ENCODE measurements at regions not wholly inside any gene's neighbourhood (a gene's known extent, or its start where the extent isn't known, plus 50 kb on each side); places are given as distances from the start of the nearest gene placed in this dataset.

DNA sequence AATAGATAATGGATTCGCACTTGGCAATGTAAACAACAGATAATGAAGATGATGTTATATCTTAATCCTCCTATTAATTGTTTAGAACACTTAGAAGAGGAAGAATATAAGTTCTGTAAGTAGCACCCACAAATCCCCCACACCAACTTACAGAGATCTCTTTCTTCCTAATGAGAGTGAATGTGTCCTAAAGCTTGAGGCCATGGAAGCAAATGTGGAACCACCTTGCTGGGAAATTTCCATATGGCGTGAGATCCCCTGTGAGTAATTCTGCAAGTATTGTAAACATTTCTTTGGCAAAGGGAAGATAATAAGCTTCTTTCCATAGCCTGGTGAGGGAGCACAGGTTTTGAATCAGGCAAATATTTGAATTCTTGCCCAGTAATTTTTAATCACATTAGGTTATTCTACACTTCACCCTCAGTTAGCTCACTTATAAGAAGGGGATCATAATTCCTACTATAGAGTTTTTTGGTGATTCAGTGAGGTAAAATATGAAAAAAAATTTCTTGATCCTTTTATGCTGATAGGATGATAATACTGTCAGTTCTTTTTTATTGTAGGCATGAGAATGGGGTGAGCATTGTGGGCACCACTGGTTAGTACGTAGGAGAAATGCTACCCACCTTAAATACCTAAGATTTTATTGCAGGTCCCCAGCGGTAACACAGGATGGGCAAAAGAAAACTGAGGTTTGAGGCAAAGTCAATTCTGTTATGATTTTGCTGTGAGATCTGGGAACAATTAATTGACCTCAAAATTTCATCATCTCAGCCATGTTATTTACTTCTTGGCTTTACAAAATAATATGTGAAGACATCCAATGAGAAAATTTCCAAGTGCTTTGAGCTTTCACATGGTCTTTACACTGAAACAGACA is 574.8 kb downstream of the PSAT1 start:
- no peak for DNase-seq
- H3K4me1 ChIP-seq (ENCODE audit: control insufficient read depth, insufficient read depth, low read length), result no peaks in the 10 kb centered on the region
- WGBS, result 73% methylated on average over 4 of the region's 4 CpGs
- ATAC-seq, result no peak
- no peaks in the 10 kb centered on the region for H3K27me3 ChIP-seq (ENCODE audit: control insufficient read depth, insufficient read depth)
- H3K4me3 ChIP-seq (ENCODE audit: low read length), result no peak overlapping the region
- intact Hi-C loops (cut with DNase I), result no loop called here
- H3K9me3 ChIP-seq (ENCODE audit: control insufficient read depth, low read length), result no peaks in the 10 kb centered on the region
- no peak overlapping the region for H3K27ac ChIP-seq (ENCODE audit: low read length)

- ATAC-seq (no peak), DNase-seq (no peak)
- Histone ChIP-seq H3K4me3 (ENCODE audit: low read length) (no peak overlapping the region), H3K27me3 (ENCODE audit: control insufficient read depth, insufficient read depth) (no peaks in the 10 kb centered on the region), H3K9me3 (ENCODE audit: control insufficient read depth, low read length) (no peaks in the 10 kb centered on the region), H3K4me1 (ENCODE audit: control insufficient read depth, insufficient read depth, low read length) (no peaks in the 10 kb centered on the region), H3K27ac (ENCODE audit: low read length) (no peak overlapping the region)
- WGBS, result 83% methylated on average over 2 of the region's 2 CpGs
- intact Hi-C loops (cut with DNase I), result no loop called here
Measured at GRCh38 chr9:78874061-78874460, 577.1 kb downstream of the PSAT1 start.

DNA sequence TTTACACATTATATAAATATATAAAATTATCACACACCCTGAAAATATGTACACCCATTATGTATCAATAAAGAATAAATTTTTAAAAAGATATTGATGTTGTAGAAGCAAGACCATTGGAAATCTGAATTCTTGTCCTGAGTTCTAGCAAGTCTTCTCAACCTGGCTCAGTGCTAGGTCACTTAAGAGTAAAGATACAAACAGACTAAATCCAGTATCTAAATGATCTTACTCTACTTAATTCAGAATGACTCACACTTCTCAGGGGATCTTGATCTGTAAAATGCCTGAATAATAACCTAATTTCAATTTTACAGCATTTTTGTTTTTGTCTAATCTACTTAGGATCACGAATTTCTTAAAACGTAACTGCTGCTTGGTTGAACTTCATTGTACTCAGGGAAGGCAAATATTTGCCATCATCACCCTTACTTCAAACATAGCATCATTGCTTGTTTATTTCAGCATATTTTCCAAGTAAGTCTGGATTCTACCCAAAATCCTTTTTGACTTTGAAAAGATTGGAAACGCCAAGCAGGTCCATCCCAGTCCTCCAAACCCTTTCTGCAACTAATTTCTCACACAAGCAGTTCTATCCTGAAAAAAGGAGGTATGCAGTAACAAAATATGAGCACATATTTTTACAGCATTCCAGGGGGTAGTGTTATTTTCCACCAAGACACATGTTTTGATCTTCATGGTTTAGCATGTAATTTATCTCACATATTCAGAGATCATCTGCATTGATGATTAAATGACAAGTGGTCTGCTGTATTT is 582.6 kb downstream of the PSAT1 start:
- Histone ChIP-seq H3K9me3 (ENCODE audit: control insufficient read depth, low read length) (no peaks in the 10 kb centered on the region), H3K27ac (ENCODE audit: low read length) (no peak overlapping the region), H3K4me3 (ENCODE audit: low read length) (no peak overlapping the region), H3K4me1 (ENCODE audit: control insufficient read depth, insufficient read depth, low read length) (no peaks in the 10 kb centered on the region), H3K27me3 (ENCODE audit: control insufficient read depth, insufficient read depth) (no peaks in the 10 kb centered on the region)
- DNase-seq, result no peak
- intact Hi-C loops (cut with DNase I), result no loop called here
- 64% methylated on average over 3 of the region's 3 CpGs for WGBS
- no peak for ATAC-seq

GRCh38 chr9:78881295-78881694 is 584.4 kb downstream of the PSAT1 start:
- Histone ChIP-seq H3K27ac (ENCODE audit: low read length) (no peak overlapping the region), H3K27me3 (ENCODE audit: control insufficient read depth, insufficient read depth) (no peaks in the 10 kb centered on the region), H3K4me3 (ENCODE audit: low read length) (no peak overlapping the region), H3K4me1 (ENCODE audit: control insufficient read depth, insufficient read depth, low read length) (no peaks in the 10 kb centered on the region), H3K9me3 (ENCODE audit: control insufficient read depth, low read length) (no peaks in the 10 kb centered on the region)
- ATAC-seq (no peak), DNase-seq (no peak)
- 51% methylated on average over 1 of the region's 1 CpG for WGBS
- intact Hi-C loops (cut with DNase I), result no loop called here

- no peaks in the 10 kb centered on the region for H3K4me1 ChIP-seq (ENCODE audit: control insufficient read depth, insufficient read depth, low read length)
- H3K27ac ChIP-seq (ENCODE audit: low read length), result no peak overlapping the region
- H3K4me3 ChIP-seq (ENCODE audit: low read length), result no peak overlapping the region
- H3K27me3 ChIP-seq (ENCODE audit: control insufficient read depth, insufficient read depth), result no peaks in the 10 kb centered on the region
- no peaks in the 10 kb centered on the region for H3K9me3 ChIP-seq (ENCODE audit: control insufficient read depth, low read length)
- DNase-seq (no peak), ATAC-seq (no peak)
- WGBS, result 80% methylated on average over 4 of the region's 4 CpGs
- intact Hi-C loops (cut with DNase I), result no loop called here
Measured at GRCh38 chr9:78882481-78882880, 585.6 kb downstream of the PSAT1 start.

GRCh38 chr9:78884611-78885150 is 587.8 kb downstream of the PSAT1 start:
- intact Hi-C loops (cut with DNase I), result no loop called here
- no peaks in the 10 kb centered on the region for H3K9me3 ChIP-seq (ENCODE audit: control insufficient read depth, low read length)
- WGBS, result 85% methylated on average over 4 of the region's 4 CpGs
- ATAC-seq (no peak), DNase-seq (no peak)
- H3K4me1 ChIP-seq (ENCODE audit: control insufficient read depth, insufficient read depth, low read length), result no peaks in the 10 kb centered on the region
- H3K4me3 ChIP-seq (ENCODE audit: low read length), result no peak overlapping the region
- no peak overlapping the region for H3K27ac ChIP-seq (ENCODE audit: low read length)
- H3K27me3 ChIP-seq (ENCODE audit: control insufficient read depth, insufficient read depth), result no peaks in the 10 kb centered on the region

- 51% methylated on average over 1 of the region's 1 CpG for WGBS
- H3K27me3 ChIP-seq (ENCODE audit: control insufficient read depth, insufficient read depth), result no peaks in the 10 kb centered on the region
- H3K4me3 ChIP-seq (ENCODE audit: low read length), result no peak overlapping the region
- intact Hi-C loops (cut with DNase I), result no loop called here
- no peaks in the 10 kb centered on the region for H3K4me1 ChIP-seq (ENCODE audit: control insufficient read depth, insufficient read depth, low read length)
- no peak overlapping the region for H3K27ac ChIP-seq (ENCODE audit: low read length)
- no peak for ATAC-seq
- H3K9me3 ChIP-seq (ENCODE audit: control insufficient read depth, low read length), result no peaks in the 10 kb centered on the region
- DNase-seq, result no peak
Measured at GRCh38 chr9:78892182-78892581, 595.3 kb downstream of the PSAT1 start.

DNA sequence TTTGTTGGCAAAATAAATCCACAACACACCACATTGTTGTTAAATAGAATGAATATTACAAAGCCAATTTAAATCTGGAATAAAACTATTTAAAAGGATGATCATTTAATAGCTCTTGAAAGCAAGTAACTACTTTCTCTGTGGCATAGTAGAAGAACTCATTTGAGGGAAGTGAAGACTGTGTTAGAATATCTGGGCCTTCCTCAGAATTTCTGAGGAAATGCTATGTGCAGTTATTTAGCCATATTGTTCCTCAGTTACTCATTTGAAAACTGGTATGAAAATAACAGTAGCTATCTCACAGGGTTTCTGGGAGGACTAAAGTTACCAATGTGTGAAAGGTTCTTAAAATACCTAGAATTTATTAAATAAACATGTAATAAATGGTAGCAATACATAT is 595.8 kb downstream of the PSAT1 start:
- no peak for DNase-seq
- Histone ChIP-seq H3K27me3 (ENCODE audit: control insufficient read depth, insufficient read depth) (no peaks in the 10 kb centered on the region), H3K27ac (ENCODE audit: low read length) (no peak overlapping the region), H3K4me1 (ENCODE audit: control insufficient read depth, insufficient read depth, low read length) (no peaks in the 10 kb centered on the region), H3K9me3 (ENCODE audit: control insufficient read depth, low read length) (no peaks in the 10 kb centered on the region), H3K4me3 (ENCODE audit: low read length) (no peak overlapping the region)
- no peak for ATAC-seq
- intact Hi-C loops (cut with DNase I), result no loop called here

- H3K4me3 ChIP-seq (ENCODE audit: low read length), result no peak overlapping the region
- ATAC-seq (no peak), DNase-seq (no peak)
- H3K27me3 ChIP-seq (ENCODE audit: control insufficient read depth, insufficient read depth), result no peaks in the 10 kb centered on the region
- WGBS, result 72% methylated on average over 2 of the region's 2 CpGs
- no peaks in the 10 kb centered on the region for H3K4me1 ChIP-seq (ENCODE audit: control insufficient read depth, insufficient read depth, low read length)
- H3K9me3 ChIP-seq (ENCODE audit: control insufficient read depth, low read length), result no peaks in the 10 kb centered on the region
- intact Hi-C loops (cut with DNase I), result no loop called here
- no peak overlapping the region for H3K27ac ChIP-seq (ENCODE audit: low read length)
Measured at GRCh38 chr9:78893774-78894401, 597.0 kb downstream of the PSAT1 start.

GRCh38 chr9:78896479-78896878 is 599.6 kb downstream of the PSAT1 start:
- Histone ChIP-seq H3K9me3 (ENCODE audit: control insufficient read depth, low read length) (no peaks in the 10 kb centered on the region), H3K27ac (ENCODE audit: low read length) (no peak overlapping the region), H3K4me1 (ENCODE audit: control insufficient read depth, insufficient read depth, low read length) (no peaks in the 10 kb centered on the region), H3K4me3 (ENCODE audit: low read length) (no peak overlapping the region), H3K27me3 (ENCODE audit: control insufficient read depth, insufficient read depth) (no peaks in the 10 kb centered on the region)
- intact Hi-C loops (cut with DNase I), result no loop called here
- no peak for DNase-seq
- 88% methylated on average over 1 of the region's 1 CpG for WGBS
- no peak for ATAC-seq

GRCh38 chr9:78898234-78898633 is 601.3 kb downstream of the PSAT1 start:
- H3K4me1 ChIP-seq (ENCODE audit: control insufficient read depth, insufficient read depth, low read length), result no peaks in the 10 kb centered on the region
- no peaks in the 10 kb centered on the region for H3K9me3 ChIP-seq (ENCODE audit: control insufficient read depth, low read length)
- no peaks in the 10 kb centered on the region for H3K27me3 ChIP-seq (ENCODE audit: control insufficient read depth, insufficient read depth)
- H3K4me3 ChIP-seq (ENCODE audit: low read length), result no peak overlapping the region
- ATAC-seq, result no peak
- no peak overlapping the region for H3K27ac ChIP-seq (ENCODE audit: low read length)
- WGBS, result 41% methylated on average over 1 of the region's 1 CpG
- intact Hi-C loops (cut with DNase I), result no loop called here
- no peak for DNase-seq
